ENCODE measurements at regions not wholly inside any gene's neighbourhood (a gene's known extent, or its start where the extent isn't known, plus 50 kb on each side); places are given as distances from the start of the nearest gene placed in this dataset.

- ChIA-PET POLR2A (no interaction called here), CTCF (no interaction called here)
- TF ChIP-seq NFYB (CRISPR knock-in tag; conservative IDR thresholded peaks at IDR 0.05; ENCODE audit: low read depth) (no peak), KAT7 (CRISPR knock-in tag; IDR thresholded peaks at IDR 0.05; ENCODE audit: borderline replicate concordance) (no peak), ERG (CRISPR knock-in tag; IDR thresholded peaks at IDR 0.05) (no peak), ARID4B (CRISPR knock-in tag; IDR thresholded peaks at IDR 0.05; ENCODE audit: borderline replicate concordance) (no peak), TEAD4 (CRISPR knock-in tag; IDR thresholded peaks at IDR 0.05) (no peak), ETV6 (CRISPR knock-in tag; IDR thresholded peaks at IDR 0.05) (no peak), CREM (CRISPR knock-in tag; IDR thresholded peaks at IDR 0.05) (no peak), MYBL2 (CRISPR knock-in tag; IDR thresholded peaks at IDR 0.05) (no peak)
- H3K27ac Mint-ChIP-seq, result no peak overlapping the region
- no peaks in the 10 kb centered on the region for H3K27me3 Mint-ChIP-seq (ENCODE audit: low read depth)
- H3K9me3 Mint-ChIP-seq, result peaks cover 8% of the 10 kb centered on the region
- no peaks in the 10 kb centered on the region for H3K36me3 Mint-ChIP-seq
- ATAC-seq (no peak), DNase-seq (ENCODE audit: low spot score) (no peak)
- no peak overlapping the region for H3K4me3 Mint-ChIP-seq
- peaks cover 13% of the 10 kb centered on the region for H3K4me1 Mint-ChIP-seq
Observed at GRCh38 chr13:84443463-84443862, 561.2 kb upstream of the SLITRK1 start.

- Mint-ChIP-seq H3K27me3 (ENCODE audit: low read depth) (no peaks in the 10 kb centered on the region), H3K4me3 (no peak overlapping the region), H3K27ac (no peak overlapping the region), H3K9me3 (peaks cover 8% of the 10 kb centered on the region), H3K4me1 (no peaks in the 10 kb centered on the region), H3K36me3 (no peaks in the 10 kb centered on the region)
- POLR2A ChIA-PET, result no interaction called here
- DNase-seq (ENCODE audit: low spot score) (no peak), ATAC-seq (no peak)
- no peak for TF ChIP-seq MXD4 (CRISPR knock-in tag; IDR thresholded peaks at IDR 0.05; ENCODE audit: borderline replicate concordance)
- no peak for TF ChIP-seq TP53 (CRISPR knock-in tag; IDR thresholded peaks at IDR 0.05)
- CTCF ChIA-PET, result no interaction called here
Observed at GRCh38 chr13:84439108-84439507, 556.8 kb upstream of the SLITRK1 start.

- no peak overlapping the region for H3K4me3 Mint-ChIP-seq
- DNase-seq (ENCODE audit: low spot score), result no peak
- ChIA-PET POLR2A (no interaction called here), CTCF (no interaction called here)
- ATAC-seq, result no peak
- H3K27me3 Mint-ChIP-seq (ENCODE audit: low read depth), result no peaks in the 10 kb centered on the region
- H3K27ac Mint-ChIP-seq, result no peak overlapping the region
- peaks cover 4% of the 10 kb centered on the region for H3K4me1 Mint-ChIP-seq
- H3K9me3 Mint-ChIP-seq, result no peaks in the 10 kb centered on the region
- no peak for TF ChIP-seq CTCF (IDR thresholded peaks at IDR 0.05)
- TF ChIP-seq USF1 (CRISPR knock-in tag; IDR thresholded peaks at IDR 0.05), result no peak
- TF ChIP-seq AR (CRISPR knock-in tag; IDR thresholded peaks at IDR 0.05), result no peak
- no peak for TF ChIP-seq ELF4 (CRISPR knock-in tag; IDR thresholded peaks at IDR 0.05; ENCODE audit: low read depth)
- TF ChIP-seq OVOL2 (CRISPR knock-in tag; IDR thresholded peaks at IDR 0.05; ENCODE audit: borderline replicate concordance), result no peak
- no peak for TF ChIP-seq PREB (CRISPR knock-in tag; IDR thresholded peaks at IDR 0.05; ENCODE audit: borderline replicate concordance)
- TF ChIP-seq GABPB1 (CRISPR knock-in tag; IDR thresholded peaks at IDR 0.05), result no peak
- no peak for TF ChIP-seq ZNF219 (CRISPR knock-in tag; IDR thresholded peaks at IDR 0.05; ENCODE audit: borderline replicate concordance)
- H3K36me3 Mint-ChIP-seq, result no peaks in the 10 kb centered on the region
Observed at GRCh38 chr13:84433024-84433423, 550.8 kb upstream of the SLITRK1 start.
